ENCODE measurements at regions not wholly inside any gene's neighbourhood (a gene's known extent, or its start where the extent isn't known, plus 50 kb on each side); places are given as distances from the start of the nearest gene placed in this dataset.
"Not testable (repeated sequence)": the region's sequence is repeated elsewhere in the genome, so short reads cannot be mapped to it uniquely, and the experiment has no call there.

- DNase-seq = no peak
Observed at GRCh38 chr5:101720033-101720432, 576.1 kb downstream of the SLCO4C1 start.

DNA sequence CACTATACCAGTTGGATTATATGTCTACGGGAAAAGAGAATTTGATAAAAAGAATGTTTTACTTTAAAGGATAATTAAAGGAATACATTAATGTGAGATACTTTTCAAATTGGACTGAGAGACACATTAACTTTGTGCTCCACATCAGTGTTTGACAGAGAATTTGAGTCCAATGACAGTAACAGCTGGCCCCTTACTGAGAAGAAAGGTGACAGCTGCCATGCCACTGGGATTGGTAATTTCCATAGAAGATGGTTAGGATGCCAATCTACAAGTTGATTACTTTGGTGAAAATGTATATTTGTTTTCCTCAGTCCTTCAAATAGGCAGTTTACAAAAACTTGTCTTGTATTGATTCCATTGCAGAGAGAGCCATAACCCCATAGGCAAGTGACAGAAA is 578.4 kb downstream of the SLCO4C1 start:
- no peak for DNase-seq

GRCh38 chr5:101716941-101717340 is 579.1 kb downstream of the SLCO4C1 start:
- DNase-seq = no peak

- DNase-seq = not testable (repeated sequence)
Observed at GRCh38 chr5:101715790-101716189, 580.3 kb downstream of the SLCO4C1 start.

GRCh38 chr5:101689306-101689705 is 606.8 kb downstream of the SLCO4C1 start:
- DNase-seq = no peak

GRCh38 chr5:101688156-101688555 is 607.9 kb downstream of the SLCO4C1 start:
- DNase-seq = no peak

DNA sequence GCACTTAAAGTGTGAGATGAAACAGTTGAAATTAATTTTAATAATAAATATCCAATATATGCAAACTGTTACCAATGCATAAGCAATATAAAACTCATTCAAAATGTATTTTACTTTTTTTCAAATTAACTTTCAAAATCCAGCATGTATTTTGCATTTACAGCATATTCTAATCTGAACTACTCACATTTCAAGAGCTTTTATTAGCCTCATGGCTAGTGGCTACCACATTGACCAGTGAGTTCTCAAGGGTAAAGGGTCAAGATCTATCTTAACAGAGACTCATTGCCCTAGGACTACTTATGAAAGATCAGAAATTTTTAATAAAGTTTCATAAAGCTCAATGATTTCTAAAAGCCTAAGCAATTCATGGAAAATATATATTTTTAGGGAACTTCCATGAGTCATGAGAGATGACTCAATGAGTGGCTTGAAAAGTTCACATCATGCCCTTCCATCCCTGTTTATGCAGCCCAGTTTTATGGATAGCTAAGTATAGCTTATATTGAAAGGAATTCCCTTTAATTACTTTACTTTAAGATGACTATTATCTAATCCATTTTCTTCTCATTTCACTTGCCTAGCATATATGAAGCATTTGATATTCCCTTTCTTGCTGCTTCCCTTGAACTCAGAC is 608.6 kb downstream of the SLCO4C1 start:
- no peak for DNase-seq

DNA sequence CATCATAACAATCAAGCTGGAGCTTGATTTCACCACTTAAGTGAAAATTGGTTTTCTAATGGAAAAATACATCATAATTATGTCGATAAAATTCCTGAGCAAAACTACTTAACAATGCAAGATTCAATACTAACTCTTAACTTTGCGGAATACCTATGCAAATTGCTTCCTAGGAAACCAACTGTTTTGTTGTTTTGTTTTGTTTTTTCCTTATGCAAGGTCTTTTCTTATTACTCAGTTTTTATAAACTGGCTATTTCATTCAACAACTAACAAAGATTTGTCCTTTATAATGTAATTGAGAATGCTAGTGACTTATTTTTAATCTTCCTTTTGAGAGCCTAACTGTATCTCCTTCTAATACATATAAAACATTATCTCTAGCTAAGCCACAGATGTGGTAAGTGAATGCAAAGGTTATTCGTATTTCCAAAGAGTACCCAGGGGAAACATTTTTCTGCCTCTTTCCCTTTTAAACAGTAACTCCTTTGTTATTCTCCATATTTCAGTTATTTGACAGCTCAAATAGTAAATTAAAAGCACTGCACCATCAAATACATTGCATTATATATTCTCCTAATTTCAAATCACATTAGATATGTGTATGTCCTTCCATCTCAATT is 609.4 kb downstream of the SLCO4C1 start:
- DNase-seq = no peak

GRCh38 chr5:101679816-101680215 is 616.3 kb downstream of the SLCO4C1 start:
- DNase-seq = no peak

- no peak for DNase-seq
Observed at GRCh38 chr5:101678481-101679193, 617.4 kb downstream of the SLCO4C1 start.

- no peak for DNase-seq
Observed at GRCh38 chr5:101677961-101678360, 618.1 kb downstream of the SLCO4C1 start.

GRCh38 chr5:101676646-101677045 is 619.4 kb downstream of the SLCO4C1 start:
- no peak for DNase-seq

- DNase-seq = no peak
Observed at GRCh38 chr5:101675510-101676219, 620.4 kb downstream of the SLCO4C1 start.

GRCh38 chr5:101673120-101673519 is 623.0 kb downstream of the SLCO4C1 start:
- DNase-seq = no peak

- DNase-seq = no peak
Observed at GRCh38 chr5:101664071-101664791, 631.9 kb downstream of the SLCO4C1 start.

DNA sequence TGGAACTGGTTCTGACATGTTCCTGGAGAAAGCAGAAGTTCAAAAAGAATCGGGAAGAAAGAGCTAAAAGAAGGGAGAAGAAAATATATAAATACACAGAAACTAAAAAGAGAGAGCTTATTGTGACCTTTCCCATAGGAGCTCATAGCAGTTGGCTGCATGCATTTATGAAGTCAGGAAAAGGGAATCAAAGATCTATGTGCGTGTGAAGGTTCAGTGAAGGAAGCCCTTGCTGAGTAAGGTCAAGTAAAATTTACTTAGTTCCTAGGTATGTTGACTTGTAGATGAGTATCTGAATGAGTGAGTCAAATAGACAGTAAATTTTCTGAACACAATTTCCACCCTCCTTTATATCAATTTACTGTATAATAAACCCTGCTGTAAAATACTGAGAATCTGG is 632.5 kb downstream of the SLCO4C1 start:
- no peak for DNase-seq

DNA sequence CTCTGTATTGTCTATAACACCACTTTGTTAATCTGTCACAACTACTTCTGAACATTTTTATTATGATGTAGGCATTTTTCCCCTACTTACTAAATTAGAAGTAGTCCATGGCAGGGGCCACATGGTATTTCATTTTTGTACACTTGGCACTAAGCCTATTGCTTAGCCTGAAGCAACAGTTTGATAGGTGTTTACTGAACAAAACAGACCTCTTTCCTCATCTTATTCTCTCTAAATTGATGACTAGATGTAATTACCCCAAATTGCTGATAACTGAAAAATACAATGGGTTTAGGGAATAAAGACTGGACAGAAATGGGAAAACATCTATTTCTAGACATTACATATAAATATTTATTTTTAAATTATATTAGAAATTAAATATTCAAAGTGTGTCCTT is 633.8 kb downstream of the SLCO4C1 start:
- no peak for DNase-seq

- DNase-seq = no peak
Observed at GRCh38 chr5:101658433-101658832, 637.7 kb downstream of the SLCO4C1 start.

DNA sequence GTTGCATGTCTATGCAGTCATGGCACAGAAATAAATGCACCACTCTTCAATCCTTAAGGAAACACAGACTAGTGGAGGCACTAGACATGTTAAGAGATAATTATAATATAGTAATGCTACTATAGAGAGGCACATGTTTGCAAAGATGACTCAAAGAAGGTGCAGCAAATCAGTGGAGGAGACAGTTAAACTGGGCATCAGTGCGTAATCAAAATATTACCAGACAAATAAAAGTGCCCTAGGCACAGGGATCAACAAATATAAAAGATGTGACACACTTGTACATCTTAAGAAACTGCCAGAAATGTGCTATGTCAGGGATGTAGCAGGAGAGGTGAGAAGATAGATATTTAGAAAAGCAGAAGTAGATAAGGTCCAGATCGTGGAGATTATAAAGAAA is 642.1 kb downstream of the SLCO4C1 start:
- DNase-seq = no peak

- DNase-seq = no peak
Observed at GRCh38 chr5:101647861-101648260, 648.2 kb downstream of the SLCO4C1 start.

- no peak for DNase-seq
Observed at GRCh38 chr5:101643794-101644193, 652.3 kb downstream of the SLCO4C1 start.

GRCh38 chr5:101637599-101637998 is 658.5 kb downstream of the SLCO4C1 start:
- DNase-seq = no peak

- not testable (repeated sequence) for DNase-seq
Observed at GRCh38 chr5:101627770-101628169, 668.3 kb downstream of the SLCO4C1 start.

Measured in NCI-H510A (cell line).